Mucosa of rectum (tissue), 2 donors: ENCODE measurements at regions not wholly inside any gene's neighbourhood (a gene's known extent, or its start where the extent isn't known, plus 50 kb on each side); places are given as distances from the start of the nearest gene placed in this dataset.
A peak's percentile ranks its signal among the peaks of the same experiment; 100 is the strongest.
"Not testable (repeated sequence)": the region's sequence is repeated elsewhere in the genome, so short reads cannot be mapped to it uniquely, and the experiment has no call there.

Experiments used
- H3K27ac ChIP-seq, 2 donors: one replicate each; pipeline ENCODE4 v1.7.0; 2013; ENCODE audit warnings: inconsistent platforms in 2 of 2, low read depth in 2 of 2, low read length in 2 of 2
- H3K27me3 ChIP-seq, 2 donors: one replicate each; pipeline ENCODE4 v1.7.0; 2013; ENCODE audit warnings: low read length in 2 of 2; ENCODE audit not compliant: control insufficient read depth in 2 of 2, insufficient read depth in 2 of 2
- H3K36me3 ChIP-seq, 2 donors: one replicate each; pipeline ENCODE4 v1.7.0; 2013; ENCODE audit warnings: low read length in 2 of 2; ENCODE audit not compliant: control insufficient read depth in 2 of 2, insufficient read depth in 2 of 2
- H3K4me1 ChIP-seq, 2 donors: one replicate each; pipeline ENCODE4 v1.7.0; 2013; ENCODE audit warnings: low read length in 2 of 2, mild to moderate bottlenecking in 1 of 2; ENCODE audit not compliant: control insufficient read depth in 2 of 2, insufficient read depth in 2 of 2
- H3K4me3 ChIP-seq, 2 donors: one replicate each; pipeline ENCODE4 v1.7.0; 2013; ENCODE audit warnings: low read length in 2 of 2
- H3K9ac ChIP-seq, 2 donors: one replicate each; pipeline ENCODE4 v1.7.0; 2013; ENCODE audit warnings: low read length in 2 of 2, low read depth in 1 of 2, mild to moderate bottlenecking in 1 of 2
- H3K9me3 ChIP-seq, 2 donors: one replicate each; pipeline ENCODE4 v1.7.0; 2013; ENCODE audit warnings: low read length in 2 of 2; ENCODE audit not compliant: control insufficient read depth in 2 of 2
- donor health status: healthy.
- donor health status: Normal muscosa, but diverticular disease.

GRCh38 chr5:40436535-40437237 lies 243.0 kb upstream of the PTGER4 start:
- Histone ChIP-seq H3K27ac (peak overlapping the region; percentile 29 to 30), H3K4me3 (no peak overlapping the region), H3K9me3 (no peaks in the 10 kb centered on the region), H3K36me3 (no peaks in the 10 kb centered on the region), H3K9ac (no peak overlapping the region), H3K27me3 (no peaks in the 10 kb centered on the region), H3K4me1 (peaks cover 9 to 15% of the 10 kb centered on the region in 2 donors)

- not testable (repeated sequence) for H3K9me3 ChIP-seq, H3K9ac ChIP-seq, H3K27ac ChIP-seq
These were observed 244.0 kb upstream of the PTGER4 start for GRCh38 chr5:40435706-40436105.

GRCh38 chr5:40432836-40433235 lies 246.9 kb upstream of the PTGER4 start:
- Histone ChIP-seq H3K4me1 (peaks cover 8 to 23% of the 10 kb centered on the region in 2 donors), H3K27ac (peak overlapping the region in 1 of 2 donors; percentile 61), H3K4me3 (no peak overlapping the region), H3K27me3 (no peaks in the 10 kb centered on the region), H3K36me3 (no peaks in the 10 kb centered on the region), H3K9me3 (no peaks in the 10 kb centered on the region), H3K9ac (no peak overlapping the region)

More at GRCh38 chr5:40435706-40436105, 244.0 kb upstream of the PTGER4 start:
- not testable (repeated sequence) for H3K27me3 ChIP-seq, H3K36me3 ChIP-seq, H3K4me3 ChIP-seq
- H3K4me1 ChIP-seq: peaks cover 6 to 13% of the 10 kb centered on the region in 2 donors

- Histone ChIP-seq H3K9me3 (no peaks in the 10 kb centered on the region), H3K4me1 (peaks cover 3 to 14% of the 10 kb centered on the region in 2 donors), H3K4me3 (no peak overlapping the region), H3K9ac (no peak overlapping the region), H3K27ac (peak overlapping the region; percentile 61 to 75), H3K36me3 (no peaks in the 10 kb centered on the region), H3K27me3 (no peaks in the 10 kb centered on the region)
These were observed 248.0 kb upstream of the PTGER4 start for GRCh38 chr5:40431734-40432133.

- peaks cover 3 to 14% of the 10 kb centered on the region in 2 donors for H3K4me1 ChIP-seq
- no peak overlapping the region for H3K9ac ChIP-seq
- no peaks in the 10 kb centered on the region for H3K36me3 ChIP-seq
- no peaks in the 10 kb centered on the region for H3K27me3 ChIP-seq
- H3K4me3 ChIP-seq: no peak overlapping the region
- peak overlapping the region; percentile 2 to 61 for H3K27ac ChIP-seq
- no peaks in the 10 kb centered on the region for H3K9me3 ChIP-seq
These were observed 249.5 kb upstream of the PTGER4 start for GRCh38 chr5:40430101-40430710.

- H3K27ac ChIP-seq: peak overlapping the region; percentile 2 to 28
- no peaks in the 10 kb centered on the region for H3K36me3 ChIP-seq
- H3K9ac ChIP-seq: no peak overlapping the region
- H3K9me3 ChIP-seq: no peaks in the 10 kb centered on the region
- peaks cover 3 to 14% of the 10 kb centered on the region in 2 donors for H3K4me1 ChIP-seq
- no peak overlapping the region for H3K4me3 ChIP-seq
- H3K27me3 ChIP-seq: no peaks in the 10 kb centered on the region
These were observed 250.2 kb upstream of the PTGER4 start for GRCh38 chr5:40429258-40430100.

- Histone ChIP-seq H3K4me1 (peaks cover 3 to 14% of the 10 kb centered on the region in 2 donors), H3K9ac (no peak overlapping the region), H3K27ac (no peak overlapping the region), H3K36me3 (no peaks in the 10 kb centered on the region), H3K27me3 (no peaks in the 10 kb centered on the region), H3K4me3 (no peak overlapping the region), H3K9me3 (no peaks in the 10 kb centered on the region)
These were observed 250.9 kb upstream of the PTGER4 start for GRCh38 chr5:40428815-40429214.

- Histone ChIP-seq H3K27ac (no peak overlapping the region), H3K27me3 (no peaks in the 10 kb centered on the region), H3K4me3 (no peak overlapping the region), H3K9ac (no peak overlapping the region), H3K36me3 (no peaks in the 10 kb centered on the region), H3K9me3 (no peaks in the 10 kb centered on the region), H3K4me1 (peaks cover 3 to 14% of the 10 kb centered on the region in 2 donors)
These were observed 251.6 kb upstream of the PTGER4 start for GRCh38 chr5:40428126-40428525.

GRCh38 chr5:40417046-40417810 lies 262.5 kb upstream of the PTGER4 start:
- H3K36me3 ChIP-seq, H3K4me3 ChIP-seq, H3K9me3 ChIP-seq, H3K4me1 ChIP-seq, H3K9ac ChIP-seq, H3K27me3 ChIP-seq: not testable (repeated sequence)
- H3K27ac ChIP-seq: peak overlapping the region; percentile 41 to 56
